Naive thymus-derived CD8-positive, alpha-beta T cell (primary cell): ENCODE measurements at regions not wholly inside any gene's neighbourhood (a gene's known extent, or its start where the extent isn't known, plus 50 kb on each side); places are given as distances from the start of the nearest gene placed in this dataset.
A peak's percentile ranks its signal among the peaks of the same experiment; 100 is the strongest.

Experiments used
- ATAC-seq, 2 donors: fragments of 150-1000 bp; cut with Tn5 transposase in 1 of 2; sonication (Bioruptor Pico), chemical (Tn5 transposase) in 1 of 2; 1 replicate in 1 of 2; 2 replicates in 1 of 2; pipeline ENCODE4 v1.10.0; 2021; ENCODE audit warnings: mild to moderate bottlenecking in 2 of 2, moderate library complexity in 2 of 2
- POLR2A ChIA-PET: fragments of 350-600 bp; sonication (Branson Sonifier 250); formaldehyde crosslinking; loops from one replicate; lab custom pipeline; 2021; ENCODE audit warnings: antibody characterized with exemption; lab: Charles Lee
- DNase-seq, 10 donors: peaks; one replicate each; pipeline versions ENCODE4 v3.0.0 to v3.0.0-alpha.2; 2020 to 2022
- H3K27ac Mint-ChIP-seq, 10 donors: one replicate each; pipeline ENCODE4 v1.8.0; 2020 to 2022; ENCODE audit warnings: mild to moderate bottlenecking in 10 of 10, mixed read lengths in 10 of 10, moderate library complexity in 4 of 10, inconsistent platforms in 1 of 10
- H3K27me3 Mint-ChIP-seq, 5 donors: one replicate each; pipeline ENCODE4 v1.8.0; 2021 to 2022; ENCODE audit warnings: mixed read lengths in 5 of 5
- H3K36me3 Mint-ChIP-seq, 3 donors: one replicate each; pipeline ENCODE4 v1.8.0; 2020 to 2022; ENCODE audit warnings: mixed read lengths in 3 of 3, mild to moderate bottlenecking in 2 of 3, inconsistent platforms in 1 of 3
- H3K4me1 Mint-ChIP-seq, 4 donors: one replicate each; pipeline ENCODE4 v1.8.0; 2021 to 2022; ENCODE audit warnings: mixed read lengths in 4 of 4
- H3K4me3 Mint-ChIP-seq, 10 donors: one replicate each; pipeline ENCODE4 v1.8.0; 2020 to 2022; ENCODE audit warnings: mild to moderate bottlenecking in 10 of 10, mixed read lengths in 10 of 10, moderate library complexity in 6 of 10, inconsistent platforms in 1 of 10
- H3K9me3 Mint-ChIP-seq, 9 donors: one replicate each; pipeline ENCODE4 v1.8.0; 2020 to 2022; ENCODE audit warnings: mixed read lengths in 9 of 9, mild to moderate bottlenecking in 3 of 9, inconsistent platforms in 1 of 9, moderate library complexity in 1 of 9

GRCh38 chr6:151154418-151154817, 85.3 kb upstream of the AKAP12 start:
- no peak for DNase-seq
- no peak overlapping the region for H3K4me3 Mint-ChIP-seq
- no peak for ATAC-seq
- POLR2A ChIA-PET: no interaction called here
- H3K4me1 Mint-ChIP-seq: no peaks in the 10 kb centered on the region
- H3K36me3 Mint-ChIP-seq: no peaks in the 10 kb centered on the region
- peaks cover 4 to 34% (median 16%) of the 10 kb centered on the region in 5 donors for H3K27me3 Mint-ChIP-seq
- no peak overlapping the region for H3K27ac Mint-ChIP-seq
- peaks cover 0 to 3% (median 0%) of the 10 kb centered on the region in 9 donors for H3K9me3 Mint-ChIP-seq

DNA sequence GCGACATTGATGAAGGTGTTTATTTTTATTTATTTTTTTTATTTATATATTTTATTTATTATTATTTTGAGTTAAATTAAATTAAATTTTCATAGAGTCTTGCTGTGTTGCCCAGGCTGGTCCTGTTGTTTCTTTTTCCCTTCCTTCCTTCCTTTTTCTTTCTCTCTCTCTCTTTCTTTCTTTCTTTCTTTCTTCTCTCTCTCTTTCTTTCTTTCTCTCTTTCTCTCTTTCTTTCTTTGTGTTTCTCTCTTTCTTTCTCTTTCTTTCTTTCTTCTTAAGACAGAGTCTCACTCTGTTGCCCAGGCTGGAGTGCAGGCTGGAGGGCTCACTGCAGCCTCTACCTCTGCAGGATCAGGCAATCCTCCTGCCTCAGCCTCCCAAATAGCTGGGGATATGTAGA, 84.7 kb upstream of the AKAP12 start:
- Mint-ChIP-seq H3K4me1 (no peaks in the 10 kb centered on the region), H3K4me3 (no peak overlapping the region), H3K27ac (peak overlapping the region in 1 of 10 donors; percentile 42), H3K9me3 (peaks cover 0 to 3% (median 0%) of the 10 kb centered on the region in 9 donors), H3K27me3 (peaks cover 4 to 34% (median 14%) of the 10 kb centered on the region in 5 donors), H3K36me3 (no peaks in the 10 kb centered on the region)
- DNase-seq (no peak), ATAC-seq (no peak)
- POLR2A ChIA-PET: no interaction called here

DNA sequence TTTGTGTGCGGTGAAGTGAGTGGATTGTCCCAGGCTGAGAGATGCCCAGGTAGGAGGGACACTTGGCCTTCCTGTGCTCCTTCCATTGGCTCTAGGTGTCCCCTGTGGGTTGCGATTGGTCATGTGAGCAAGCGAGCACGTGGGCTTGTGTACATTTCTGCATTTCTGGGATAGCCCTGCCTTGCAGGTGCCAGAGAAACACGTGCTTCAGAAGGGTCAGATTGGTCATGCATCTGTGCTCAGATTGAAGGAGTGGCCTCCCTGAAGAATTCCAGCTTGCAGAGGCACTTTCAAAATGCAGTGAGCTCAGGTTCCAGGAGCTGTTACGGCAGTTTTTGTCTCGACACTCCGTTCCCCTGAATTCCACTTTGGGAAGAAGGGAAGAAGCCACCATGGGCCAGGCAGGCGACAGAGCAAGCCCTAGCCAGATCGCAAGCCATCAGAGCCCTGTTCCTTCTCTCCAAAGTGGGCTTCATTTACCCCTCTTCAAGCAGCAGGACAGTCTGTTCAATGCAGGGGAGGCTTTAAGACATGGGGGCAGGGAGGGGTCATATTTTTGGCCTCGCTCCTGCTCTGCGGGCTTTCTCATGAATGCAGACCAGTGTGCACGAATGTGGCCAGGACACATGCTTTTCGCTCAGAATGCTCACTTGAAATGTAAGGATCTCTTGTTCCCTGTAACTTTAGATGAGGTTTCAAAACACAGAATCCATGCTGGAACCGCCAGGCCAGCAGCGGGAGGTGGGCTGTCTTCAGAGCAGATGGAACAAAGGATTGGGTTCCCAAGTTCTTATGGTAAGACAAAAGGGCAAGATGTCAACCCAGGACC, 78.6 kb upstream of the AKAP12 start:
- H3K27me3 Mint-ChIP-seq: peaks cover 0 to 7% (median 0%) of the 10 kb centered on the region in 5 donors
- DNase-seq: no peak
- no peak overlapping the region for H3K4me3 Mint-ChIP-seq
- no peak overlapping the region for H3K27ac Mint-ChIP-seq
- ATAC-seq: no peak
- POLR2A ChIA-PET: no interaction called here
- no peaks in the 10 kb centered on the region for H3K9me3 Mint-ChIP-seq
- no peaks in the 10 kb centered on the region for H3K36me3 Mint-ChIP-seq
- H3K4me1 Mint-ChIP-seq: no peaks in the 10 kb centered on the region

DNA sequence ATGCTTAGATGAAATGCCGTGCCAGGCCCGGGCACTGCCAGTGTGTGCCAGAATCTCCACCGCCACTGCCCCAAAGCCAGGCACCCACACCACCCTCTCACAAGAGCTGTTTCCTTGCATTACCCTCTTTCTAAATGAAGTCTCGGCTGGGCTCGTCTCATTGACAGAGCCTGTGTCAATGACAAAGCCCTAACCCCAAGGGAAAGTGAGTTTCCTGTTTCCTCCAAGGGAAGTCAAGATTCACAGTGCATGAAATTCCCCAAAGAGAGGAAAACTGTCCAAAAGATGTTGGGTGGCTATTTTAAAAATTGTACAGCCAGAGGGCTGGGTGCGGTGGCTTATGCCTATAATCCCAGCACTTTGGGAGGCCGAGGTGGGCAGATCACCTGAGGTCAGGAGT, 75.4 kb upstream of the AKAP12 start:
- Mint-ChIP-seq H3K4me1 (no peaks in the 10 kb centered on the region), H3K36me3 (no peaks in the 10 kb centered on the region), H3K4me3 (no peak overlapping the region), H3K27ac (no peak overlapping the region), H3K27me3 (peaks cover 0 to 14% (median 7%) of the 10 kb centered on the region in 5 donors), H3K9me3 (no peaks in the 10 kb centered on the region)
- DNase-seq (no peak), ATAC-seq (no peak)
- POLR2A ChIA-PET: no interaction called here

DNA sequence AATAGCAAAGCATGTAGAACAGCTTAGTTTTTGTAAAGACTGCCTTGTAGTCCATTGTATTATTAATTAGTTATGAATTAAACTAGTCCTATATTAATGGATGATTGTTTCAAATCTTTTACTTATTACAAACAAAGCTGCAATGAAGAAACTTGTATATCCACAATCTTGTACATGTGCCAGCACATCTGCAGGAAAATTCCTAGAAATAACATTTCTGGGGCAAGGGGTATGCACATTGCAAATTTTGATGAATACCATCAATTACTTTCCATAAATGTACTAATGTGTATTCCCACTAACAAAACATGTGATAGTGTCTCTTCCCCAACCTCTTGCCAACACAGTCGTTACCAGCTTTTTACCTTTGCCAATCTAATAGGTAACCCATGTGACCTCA, 73.6 kb upstream of the AKAP12 start:
- H3K4me3 Mint-ChIP-seq: no peak overlapping the region
- H3K9me3 Mint-ChIP-seq: no peaks in the 10 kb centered on the region
- ATAC-seq: no peak
- POLR2A ChIA-PET: no interaction called here
- no peaks in the 10 kb centered on the region for H3K4me1 Mint-ChIP-seq
- no peak for DNase-seq
- H3K27ac Mint-ChIP-seq: no peak overlapping the region
- peaks cover 0 to 14% (median 7%) of the 10 kb centered on the region in 5 donors for H3K27me3 Mint-ChIP-seq
- H3K36me3 Mint-ChIP-seq: no peaks in the 10 kb centered on the region

DNA sequence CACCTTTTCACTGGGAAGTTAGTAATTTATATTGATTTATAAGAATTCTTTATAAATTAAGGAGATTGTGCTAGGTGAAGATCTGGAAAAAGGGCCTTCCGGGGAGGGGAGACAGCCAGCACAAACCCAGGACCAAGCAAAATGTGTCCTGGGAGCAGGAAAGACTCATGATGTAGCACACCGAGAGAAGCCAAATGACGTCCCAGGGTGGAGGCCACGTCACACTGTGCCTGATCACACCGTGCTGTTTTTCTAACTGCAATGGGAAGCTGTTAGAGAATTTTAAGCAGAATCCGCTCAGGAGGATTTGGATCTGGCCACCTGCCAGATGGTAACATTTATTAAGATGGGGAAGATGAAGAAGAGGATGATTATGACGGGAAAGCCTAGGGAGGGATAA, 72.7 kb upstream of the AKAP12 start:
- no peak for ATAC-seq
- Mint-ChIP-seq H3K9me3 (no peaks in the 10 kb centered on the region), H3K4me3 (no peak overlapping the region), H3K27ac (no peak overlapping the region), H3K27me3 (peaks cover 0 to 18% (median 7%) of the 10 kb centered on the region in 5 donors), H3K4me1 (no peaks in the 10 kb centered on the region), H3K36me3 (no peaks in the 10 kb centered on the region)
- POLR2A ChIA-PET: no interaction called here
- no peak for DNase-seq

- DNase-seq (no peak), ATAC-seq (no peak)
- no peak overlapping the region for H3K4me3 Mint-ChIP-seq
- H3K27ac Mint-ChIP-seq: no peak overlapping the region
- peaks cover 10 to 26% (median 13%) of the 10 kb centered on the region in 5 donors for H3K27me3 Mint-ChIP-seq
- H3K9me3 Mint-ChIP-seq: peaks cover 0 to 2% (median 0%) of the 10 kb centered on the region in 9 donors
- POLR2A ChIA-PET: no interaction called here
- no peaks in the 10 kb centered on the region for H3K4me1 Mint-ChIP-seq
- no peaks in the 10 kb centered on the region for H3K36me3 Mint-ChIP-seq
Measured at GRCh38 chr6:151170622-151171246, 69.0 kb upstream of the AKAP12 start.

GRCh38 chr6:151172751-151173150, 67.0 kb upstream of the AKAP12 start:
- Mint-ChIP-seq H3K27ac (peak overlapping the region in 1 of 10 donors; percentile 31), H3K27me3 (peaks cover 19 to 36% (median 22%) of the 10 kb centered on the region in 5 donors), H3K9me3 (peaks cover 0 to 2% (median 0%) of the 10 kb centered on the region in 9 donors), H3K4me3 (no peak overlapping the region), H3K36me3 (no peaks in the 10 kb centered on the region), H3K4me1 (no peaks in the 10 kb centered on the region)
- no peak for ATAC-seq
- no peak for DNase-seq
- POLR2A ChIA-PET: no interaction called here

DNA sequence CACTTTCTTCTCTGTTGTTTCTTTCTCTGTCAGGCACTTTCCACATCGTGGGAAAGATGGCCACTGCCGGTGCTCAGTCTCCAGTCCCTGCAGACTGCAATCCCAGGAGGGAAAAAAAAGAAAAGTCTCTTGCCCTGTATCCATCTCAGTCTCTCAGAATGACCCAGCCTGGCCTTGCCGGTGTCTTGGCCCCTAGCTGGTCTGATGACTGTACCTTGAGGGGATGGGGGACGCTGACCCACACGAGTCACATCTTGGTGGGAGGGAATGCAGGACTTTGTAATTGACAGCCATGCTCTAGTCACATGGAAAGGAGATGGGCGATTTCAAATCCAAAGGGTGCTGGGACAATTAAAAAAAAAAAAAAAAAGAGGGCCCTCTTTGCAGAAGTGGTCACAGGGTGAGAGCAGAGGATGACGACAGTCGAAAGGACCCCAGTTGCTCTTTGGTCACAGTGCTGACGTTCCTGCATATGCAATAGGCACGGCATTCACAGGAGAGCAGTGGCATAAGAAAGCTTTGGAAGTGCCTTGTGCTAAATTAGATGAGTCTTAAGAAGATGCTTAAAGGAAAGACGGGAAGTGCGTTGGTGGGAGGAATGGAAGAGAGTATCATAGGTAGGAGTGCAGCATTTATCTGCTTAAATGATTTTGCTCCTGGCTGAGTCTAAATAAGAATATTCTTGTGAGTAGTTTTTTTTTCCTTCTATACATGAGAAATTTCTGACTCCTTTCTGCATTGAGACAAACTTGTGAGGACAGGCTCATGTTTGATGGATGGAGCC, 63.9 kb upstream of the AKAP12 start:
- peaks cover 0 to 2% (median 0%) of the 10 kb centered on the region in 9 donors for H3K9me3 Mint-ChIP-seq

GRCh38 chr6:151176911-151177770, 62.6 kb upstream of the AKAP12 start:
- peaks cover 0 to 4% (median 0%) of the 10 kb centered on the region in 9 donors for H3K9me3 Mint-ChIP-seq
- no peaks in the 10 kb centered on the region for H3K4me1 Mint-ChIP-seq
- peaks cover 22 to 54% (median 29%) of the 10 kb centered on the region in 5 donors for H3K27me3 Mint-ChIP-seq
- no peaks in the 10 kb centered on the region for H3K36me3 Mint-ChIP-seq
- ATAC-seq (no peak), DNase-seq (no peak)
- no peak overlapping the region for H3K4me3 Mint-ChIP-seq
- H3K27ac Mint-ChIP-seq: no peak overlapping the region
- POLR2A ChIA-PET: no interaction called here

More for the DNA sequence above, 63.9 kb upstream of the AKAP12 start:
- POLR2A ChIA-PET: no interaction called here
- H3K27me3 Mint-ChIP-seq: peaks cover 22 to 54% (median 35%) of the 10 kb centered on the region in 5 donors
- DNase-seq (no peak), ATAC-seq (no peak)
- no peak overlapping the region for H3K4me3 Mint-ChIP-seq
- H3K4me1 Mint-ChIP-seq: no peaks in the 10 kb centered on the region
- no peak overlapping the region for H3K27ac Mint-ChIP-seq
- no peaks in the 10 kb centered on the region for H3K36me3 Mint-ChIP-seq

- no peaks in the 10 kb centered on the region for H3K36me3 Mint-ChIP-seq
- DNase-seq: no peak
- POLR2A ChIA-PET: no interaction called here
- H3K27ac Mint-ChIP-seq: no peak overlapping the region
- no peaks in the 10 kb centered on the region for H3K4me1 Mint-ChIP-seq
- H3K27me3 Mint-ChIP-seq: peaks cover 20 to 54% (median 29%) of the 10 kb centered on the region in 5 donors
- H3K4me3 Mint-ChIP-seq: no peak overlapping the region
- peaks cover 0 to 10% (median 0%) of the 10 kb centered on the region in 9 donors for H3K9me3 Mint-ChIP-seq
- no peak for ATAC-seq
Measured at GRCh38 chr6:151178373-151178772, 61.4 kb upstream of the AKAP12 start.

DNA sequence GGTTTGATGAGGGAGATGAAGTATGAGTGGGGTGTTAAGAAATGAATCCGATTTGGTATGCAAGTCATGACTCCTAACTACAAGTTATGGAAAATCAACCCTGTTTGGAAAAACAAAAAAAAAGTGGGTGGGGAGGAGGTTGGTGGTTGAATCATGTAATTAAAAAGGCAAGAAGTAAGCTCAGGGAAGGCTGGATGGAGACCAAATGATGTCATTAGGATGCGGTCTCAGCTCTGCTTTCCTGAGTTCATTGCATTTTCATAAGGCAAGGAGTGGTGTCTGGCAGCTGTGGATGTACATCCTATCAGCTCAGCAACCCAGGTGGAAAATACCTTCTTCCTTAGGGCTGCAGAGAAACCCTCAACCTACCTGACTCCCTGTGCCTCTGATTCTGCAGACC, 60.4 kb upstream of the AKAP12 start:
- Mint-ChIP-seq H3K4me1 (no peaks in the 10 kb centered on the region), H3K27ac (no peak overlapping the region), H3K9me3 (peaks cover 0 to 16% (median 2%) of the 10 kb centered on the region in 9 donors), H3K27me3 (peaks cover 17 to 54% (median 29%) of the 10 kb centered on the region in 5 donors), H3K36me3 (no peaks in the 10 kb centered on the region), H3K4me3 (no peak overlapping the region)
- POLR2A ChIA-PET: interaction anchor here (0.7 kb wide), 1 partner anchor 31 kb away, joined by 3 read pairs; no protein-coding TSS in a partner anchor
- DNase-seq (no peak), ATAC-seq (no peak)
